ENCODE measurements at regions not wholly inside any gene's neighbourhood (a gene's known extent, or its start where the extent isn't known, plus 50 kb on each side); places are given as distances from the start of the nearest gene placed in this dataset.

DNA sequence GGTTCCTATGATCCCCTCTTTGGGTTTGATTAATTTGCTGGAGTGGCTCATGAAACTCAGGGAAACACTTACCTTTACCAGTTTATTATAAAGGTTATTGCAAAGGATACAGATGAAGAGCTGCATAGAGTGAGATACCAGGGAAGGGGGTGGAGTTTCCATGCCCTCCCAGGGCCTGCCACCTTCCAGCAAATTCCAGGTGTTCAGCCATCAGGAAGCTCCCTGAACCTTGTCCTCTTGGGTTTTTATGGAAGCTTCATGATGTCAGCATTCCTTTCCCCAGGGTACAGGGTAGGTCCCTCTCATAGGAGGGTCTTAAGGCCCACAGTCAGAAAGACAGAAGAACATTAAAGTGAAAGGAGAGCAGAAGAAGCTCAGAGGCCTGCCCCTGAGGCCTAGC lies 123.9 kb upstream of the DCC start:
- TF ChIP-seq, protein P1, sequence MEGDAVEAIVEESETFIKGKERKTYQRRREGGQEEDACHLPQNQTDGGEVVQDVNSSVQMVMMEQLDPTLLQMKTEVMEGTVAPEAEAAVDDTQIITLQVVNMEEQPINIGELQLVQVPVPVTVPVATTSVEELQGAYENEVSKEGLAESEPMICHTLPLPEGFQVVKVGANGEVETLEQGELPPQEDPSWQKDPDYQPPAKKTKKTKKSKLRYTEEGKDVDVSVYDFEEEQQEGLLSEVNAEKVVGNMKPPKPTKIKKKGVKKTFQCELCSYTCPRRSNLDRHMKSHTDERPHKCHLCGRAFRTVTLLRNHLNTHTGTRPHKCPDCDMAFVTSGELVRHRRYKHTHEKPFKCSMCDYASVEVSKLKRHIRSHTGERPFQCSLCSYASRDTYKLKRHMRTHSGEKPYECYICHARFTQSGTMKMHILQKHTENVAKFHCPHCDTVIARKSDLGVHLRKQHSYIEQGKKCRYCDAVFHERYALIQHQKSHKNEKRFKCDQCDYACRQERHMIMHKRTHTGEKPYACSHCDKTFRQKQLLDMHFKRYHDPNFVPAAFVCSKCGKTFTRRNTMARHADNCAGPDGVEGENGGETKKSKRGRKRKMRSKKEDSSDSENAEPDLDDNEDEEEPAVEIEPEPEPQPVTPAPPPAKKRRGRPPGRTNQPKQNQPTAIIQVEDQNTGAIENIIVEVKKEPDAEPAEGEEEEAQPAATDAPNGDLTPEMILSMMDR (IDR thresholded peaks at IDR 0.05; ENCODE audit: control insufficient read depth, extremely low read depth, insufficient read depth), result no peak
- DNase-seq (ENCODE audit: low read depth), result no peak
- no peak overlapping the region for H3K4me3 ChIP-seq (ENCODE audit: low read depth, low read length)

- no peak overlapping the region for H3K4me3 ChIP-seq (ENCODE audit: low read depth, low read length)
- DNase-seq (ENCODE audit: low read depth), result no peak
- TF ChIP-seq, protein P1 (IDR thresholded peaks at IDR 0.05; ENCODE audit: control insufficient read depth, extremely low read depth, insufficient read depth), result no peak
Observed at GRCh38 chr18:52216666-52217065, 123.3 kb upstream of the DCC start.

DNA sequence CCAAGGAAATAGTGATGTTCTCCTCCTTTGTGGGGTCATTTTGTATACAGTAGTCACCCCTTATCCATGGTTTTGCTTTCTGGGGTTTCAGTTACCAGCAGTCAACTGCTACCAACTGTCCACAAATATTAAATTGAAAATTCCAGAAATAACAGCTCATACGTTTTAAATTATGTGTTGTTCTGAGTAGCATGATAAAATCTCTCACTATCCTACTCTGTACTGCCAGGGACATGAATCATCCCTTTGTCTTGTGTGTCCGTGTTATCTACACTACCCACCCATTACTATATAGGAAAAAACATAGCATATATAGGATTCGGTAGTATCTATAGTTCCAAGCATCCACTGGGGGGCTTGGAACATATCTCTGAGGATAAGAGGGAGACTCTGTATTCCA lies 120.9 kb upstream of the DCC start:
- DNase-seq (ENCODE audit: low read depth), result no peak
- TF ChIP-seq, protein P1 (IDR thresholded peaks at IDR 0.05; ENCODE audit: control insufficient read depth, extremely low read depth, insufficient read depth), result no peak
- no peak overlapping the region for H3K4me3 ChIP-seq (ENCODE audit: low read depth, low read length)

GRCh38 chr18:52220062-52220591 lies 119.9 kb upstream of the DCC start:
- DNase-seq (ENCODE audit: low read depth), result no peak
- TF ChIP-seq, protein P1 (IDR thresholded peaks at IDR 0.05; ENCODE audit: control insufficient read depth, extremely low read depth, insufficient read depth), result no peak
- H3K4me3 ChIP-seq (ENCODE audit: low read depth, low read length), result no peak overlapping the region

DNA sequence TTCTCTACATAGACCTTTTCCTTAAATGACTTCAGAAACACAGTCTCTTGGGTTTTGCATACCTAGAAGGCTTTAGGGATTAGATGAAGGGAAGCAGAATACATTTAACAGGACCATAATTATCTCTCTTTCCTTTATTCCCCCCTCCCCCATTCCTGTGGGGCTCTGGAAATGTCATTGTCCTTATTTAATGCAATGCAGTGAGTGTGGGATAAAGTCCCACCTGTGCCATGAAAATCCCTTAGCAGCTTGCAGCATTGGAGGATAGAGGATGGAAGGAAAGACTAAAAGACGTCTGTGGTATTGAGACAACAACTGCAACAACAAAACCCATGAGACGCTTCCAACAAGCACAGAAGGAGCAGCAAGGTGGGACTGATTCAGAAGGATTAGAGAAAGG lies 117.8 kb upstream of the DCC start:
- TF ChIP-seq, protein P1 (IDR thresholded peaks at IDR 0.05; ENCODE audit: control insufficient read depth, extremely low read depth, insufficient read depth), result no peak
- DNase-seq (ENCODE audit: low read depth), result no peak
- no peak overlapping the region for H3K4me3 ChIP-seq (ENCODE audit: low read depth, low read length)

DNA sequence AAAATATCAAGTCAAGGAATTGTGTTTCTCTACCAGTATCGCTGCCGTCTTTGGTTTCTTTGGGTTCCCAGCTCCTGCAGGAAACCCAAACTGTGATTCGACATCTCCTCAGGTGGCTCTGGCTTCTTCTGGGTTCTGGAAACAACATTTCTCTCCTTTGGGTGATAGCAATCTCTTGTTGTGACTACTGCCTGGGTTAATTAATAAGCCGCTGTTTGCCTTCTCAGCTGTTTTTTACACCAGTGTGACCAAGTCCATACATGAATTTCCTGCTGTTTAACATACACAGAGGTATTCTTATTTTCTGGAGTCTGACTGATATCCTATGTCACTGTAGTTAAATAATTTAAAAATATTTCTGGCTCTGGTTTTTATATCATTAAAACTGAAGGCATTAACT lies 112.5 kb upstream of the DCC start:
- H3K4me3 ChIP-seq (ENCODE audit: low read depth, low read length), result no peak overlapping the region
- DNase-seq (ENCODE audit: low read depth), result no peak
- TF ChIP-seq, protein P1 (IDR thresholded peaks at IDR 0.05; ENCODE audit: control insufficient read depth, extremely low read depth, insufficient read depth), result no peak

DNA sequence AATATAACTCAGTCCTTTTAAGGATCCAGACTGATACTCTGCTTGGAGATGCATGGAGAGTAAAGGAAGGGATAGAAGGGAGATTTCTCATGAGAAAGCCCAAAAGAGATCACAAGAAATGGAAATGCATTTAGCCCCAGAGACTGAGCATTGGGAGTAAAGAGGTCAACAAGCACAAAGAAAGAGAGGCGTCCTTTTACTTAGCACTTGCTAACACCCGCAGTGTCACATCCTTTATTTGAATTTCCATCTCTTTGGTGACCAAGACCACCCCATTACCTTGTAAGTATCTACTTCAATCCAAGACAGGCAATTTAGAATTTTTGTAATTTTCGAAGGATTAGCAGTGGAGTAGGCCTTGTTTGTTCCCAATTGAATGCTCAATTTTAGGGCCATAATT lies 111.8 kb upstream of the DCC start:
- no peak for DNase-seq (ENCODE audit: low read depth)
- TF ChIP-seq, protein P1 (IDR thresholded peaks at IDR 0.05; ENCODE audit: control insufficient read depth, extremely low read depth, insufficient read depth), result no peak
- no peak overlapping the region for H3K4me3 ChIP-seq (ENCODE audit: low read depth, low read length)

Measured in LNCaP clone FGC (cell line).